ENCODE measurements at regions not wholly inside any gene's neighbourhood (a gene's known extent, or its start where the extent isn't known, plus 50 kb on each side); places are given as distances from the start of the nearest gene placed in this dataset.
"Not testable (repeated sequence)": the region's sequence is repeated elsewhere in the genome, so short reads cannot be mapped to it uniquely, and the experiment has no call there.

GRCh38 chr2:21841341-21841740 is 717.6 kb downstream of the TDRD15 start:
- DNase-seq (ENCODE audit: low read depth): no peak

- DNase-seq (ENCODE audit: low read depth): not testable (repeated sequence)
Measured at GRCh38 chr2:21850367-21850766, 726.6 kb downstream of the TDRD15 start.

GRCh38 chr2:21854938-21855337 is 731.2 kb downstream of the TDRD15 start:
- DNase-seq (ENCODE audit: low read depth): no peak

DNA sequence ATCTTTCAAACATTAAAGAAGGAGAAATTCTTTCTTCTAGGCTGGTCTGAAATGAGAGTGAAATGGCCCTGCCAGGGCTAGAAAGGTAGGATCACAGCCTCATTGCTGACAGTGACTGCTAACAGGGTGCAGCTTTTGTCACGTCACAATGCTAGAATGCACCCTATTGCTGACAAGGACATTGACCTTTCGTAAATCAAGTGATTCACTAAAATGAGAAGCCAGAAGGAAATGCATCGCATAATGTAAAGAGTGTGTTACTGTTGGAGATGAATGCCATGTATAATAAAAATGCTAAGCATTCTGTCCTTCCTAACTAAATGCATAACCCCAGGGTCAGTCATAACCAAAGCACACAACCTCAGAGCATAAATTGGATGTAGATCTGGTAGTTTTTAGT is 732.9 kb downstream of the TDRD15 start:
- DNase-seq (ENCODE audit: low read depth): no peak

- DNase-seq (ENCODE audit: low read depth): no peak
Measured at GRCh38 chr2:21860907-21861306, 737.1 kb downstream of the TDRD15 start.

DNA sequence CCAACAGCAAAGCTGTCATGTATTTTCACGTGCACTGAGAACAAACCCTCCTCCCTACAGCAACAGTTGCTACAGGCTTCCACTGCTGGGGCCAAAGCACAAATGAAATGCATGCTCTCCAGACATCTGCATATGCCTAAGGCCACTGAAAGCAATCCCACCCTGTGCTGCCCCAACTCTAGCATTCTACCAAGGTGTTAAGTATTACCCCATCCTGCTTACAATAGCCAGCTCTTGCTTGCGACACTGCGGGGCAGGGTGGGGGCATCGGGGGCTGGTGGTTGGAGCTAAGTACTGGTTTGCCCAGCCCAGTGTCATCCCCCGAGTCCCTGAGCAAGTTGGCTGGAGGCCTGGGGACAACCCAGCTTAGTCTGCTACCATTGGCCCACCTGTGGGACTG is 742.5 kb downstream of the TDRD15 start:
- DNase-seq (ENCODE audit: low read depth): no peak

DNA sequence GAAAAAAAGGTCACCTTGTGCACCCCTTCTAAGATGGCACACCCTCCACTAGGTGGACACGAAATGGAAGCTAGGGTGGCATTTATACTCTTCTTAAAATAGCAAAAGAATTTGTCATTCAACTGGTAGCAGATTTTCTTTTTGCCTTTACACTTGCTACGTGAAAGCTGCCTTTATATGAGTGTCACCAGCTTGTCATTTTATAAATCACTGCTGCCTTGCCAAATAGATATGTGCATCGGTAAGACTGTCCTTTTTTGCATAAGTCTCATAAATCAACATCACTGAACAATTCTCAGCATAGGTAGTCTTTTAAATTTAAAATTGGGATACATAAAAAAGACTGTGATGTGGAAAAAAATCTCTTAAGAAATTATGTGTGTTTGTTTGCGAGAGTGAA is 764.1 kb downstream of the TDRD15 start:
- DNase-seq (ENCODE audit: low read depth): no peak

- DNase-seq (ENCODE audit: low read depth): no peak
Measured at GRCh38 chr2:21890041-21890440, 766.3 kb downstream of the TDRD15 start.

- DNase-seq (ENCODE audit: low read depth): no peak
Measured at GRCh38 chr2:21890716-21891115, 766.9 kb downstream of the TDRD15 start.

GRCh38 chr2:21891191-21891590 is 767.4 kb downstream of the TDRD15 start:
- DNase-seq (ENCODE audit: low read depth): no peak

DNA sequence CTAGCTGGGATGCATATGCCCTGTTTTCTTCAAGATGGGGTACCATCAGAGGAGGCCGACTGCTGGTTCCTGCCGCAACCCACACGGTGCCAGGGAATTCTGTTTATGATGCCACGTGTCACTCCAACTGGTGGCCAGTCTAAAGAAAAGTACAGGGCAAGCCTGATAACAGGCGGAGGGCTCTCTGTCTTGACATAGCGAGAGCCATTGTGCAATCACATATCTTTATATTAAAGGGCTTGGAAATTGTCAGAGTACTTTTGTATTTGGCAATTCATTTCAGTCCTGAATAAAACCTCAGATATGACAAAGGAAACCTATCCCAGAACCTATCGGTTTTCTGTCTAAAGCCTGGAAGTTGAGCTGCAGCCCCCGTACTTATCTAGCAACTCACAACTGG is 768.4 kb downstream of the TDRD15 start:
- DNase-seq (ENCODE audit: low read depth): no peak

DNA sequence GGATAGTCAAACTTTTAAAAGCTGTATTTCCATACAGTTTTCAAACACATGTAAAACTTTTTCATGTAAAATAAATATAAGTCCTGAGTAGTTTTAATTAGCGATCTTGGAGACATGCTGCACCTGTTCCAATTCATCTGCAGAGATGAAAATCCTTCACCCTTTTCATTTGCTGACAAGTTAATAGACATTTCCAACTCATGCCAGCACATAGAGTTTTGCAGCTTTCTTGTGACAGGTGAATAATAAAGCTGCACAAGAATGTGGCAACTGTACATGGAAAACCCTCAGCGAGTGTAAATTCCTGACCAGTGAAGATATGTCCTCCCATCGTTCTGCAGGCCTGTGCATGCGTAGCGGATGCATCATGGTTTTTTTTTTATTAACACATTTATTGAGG is 771.4 kb downstream of the TDRD15 start:
- no peak for DNase-seq (ENCODE audit: low read depth)

DNA sequence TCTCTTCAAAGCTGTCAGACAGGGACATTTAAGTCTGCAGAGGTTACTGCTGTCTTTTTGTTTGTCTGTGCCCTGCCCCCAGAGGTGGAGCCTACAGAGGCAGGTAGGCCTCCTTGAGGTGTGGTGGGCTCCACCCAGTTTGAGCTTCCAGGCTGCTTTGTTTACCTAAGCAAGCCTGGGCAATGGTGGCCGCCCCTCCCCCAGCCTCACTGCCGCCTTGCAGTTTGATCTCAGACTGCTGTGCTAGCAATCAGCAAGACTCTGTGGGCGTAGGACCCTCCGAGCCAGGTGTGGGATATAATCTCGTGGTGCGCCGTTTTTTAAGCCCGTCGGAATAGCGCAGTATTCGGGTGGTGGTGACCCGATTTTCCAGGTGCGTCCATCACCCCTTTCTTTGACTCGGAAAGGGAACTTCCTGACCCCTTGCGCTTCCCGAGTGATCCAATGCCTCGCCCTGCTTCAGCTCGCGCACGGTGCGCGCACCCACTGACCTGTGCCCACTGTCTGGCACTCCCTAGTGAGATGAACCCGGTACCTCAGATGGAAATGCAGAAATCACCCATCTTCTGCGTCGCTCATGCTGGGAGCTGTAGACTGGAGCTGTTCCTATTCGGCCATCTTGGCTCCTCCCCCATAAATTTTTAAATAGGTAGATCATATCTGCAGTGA is 785.1 kb downstream of the TDRD15 start:
- not testable (repeated sequence) for DNase-seq (ENCODE audit: low read depth)

DNA sequence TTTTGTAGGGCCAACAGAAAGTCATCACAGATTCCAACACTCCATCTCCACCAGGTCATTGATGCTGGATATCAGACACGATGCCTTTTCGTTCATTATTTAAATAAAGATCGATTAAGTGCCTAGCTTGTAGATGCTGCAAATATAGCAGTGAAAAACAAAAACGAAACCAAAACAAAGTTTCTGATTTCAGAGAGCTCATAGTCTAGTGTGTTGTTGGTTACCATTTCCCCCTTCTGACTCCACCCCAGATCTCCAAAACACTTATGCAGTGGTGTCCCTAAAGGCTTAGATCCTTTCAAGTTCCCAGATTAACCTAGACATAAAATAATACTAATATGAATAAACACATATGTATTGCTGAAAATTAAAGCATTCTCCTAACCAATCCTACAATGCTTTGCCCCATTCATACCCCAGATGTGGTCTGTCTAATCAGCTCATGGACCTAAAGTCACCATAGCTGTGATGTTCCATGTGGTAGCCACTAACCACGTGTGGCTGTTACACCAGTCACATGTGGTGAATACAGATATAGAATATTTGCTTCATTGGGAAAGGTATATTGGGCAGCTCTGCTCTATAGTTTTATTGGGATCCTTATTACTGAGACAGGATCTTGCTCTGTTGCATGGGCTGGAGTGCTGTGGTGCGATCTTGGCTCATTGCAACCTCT is 787.2 kb downstream of the TDRD15 start:
- no peak for DNase-seq (ENCODE audit: low read depth)

- no peak for DNase-seq (ENCODE audit: low read depth)
Measured at GRCh38 chr2:21912405-21912804, 788.6 kb downstream of the TDRD15 start.

DNA sequence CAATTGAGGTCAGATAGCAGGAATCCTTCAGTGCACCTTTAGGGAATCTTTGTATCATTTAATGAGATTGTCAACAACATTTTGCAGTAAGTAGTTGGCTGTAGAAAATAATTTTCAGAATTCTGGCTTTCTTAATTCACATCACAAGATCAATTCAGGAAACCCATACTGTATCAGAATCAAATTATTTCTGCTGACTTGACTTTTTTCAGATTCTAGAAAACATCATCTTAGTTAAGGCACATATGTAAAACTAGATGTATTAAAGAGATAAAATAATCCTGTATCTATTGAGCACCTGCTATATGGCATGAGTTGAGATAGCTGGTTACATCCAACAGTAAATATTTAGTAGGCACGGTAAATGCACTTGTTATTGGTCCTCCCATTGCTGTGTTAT is 791.4 kb downstream of the TDRD15 start:
- no peak for DNase-seq (ENCODE audit: low read depth)

GRCh38 chr2:21916934-21917522 is 793.3 kb downstream of the TDRD15 start:
- DNase-seq (ENCODE audit: low read depth): no peak

DNA sequence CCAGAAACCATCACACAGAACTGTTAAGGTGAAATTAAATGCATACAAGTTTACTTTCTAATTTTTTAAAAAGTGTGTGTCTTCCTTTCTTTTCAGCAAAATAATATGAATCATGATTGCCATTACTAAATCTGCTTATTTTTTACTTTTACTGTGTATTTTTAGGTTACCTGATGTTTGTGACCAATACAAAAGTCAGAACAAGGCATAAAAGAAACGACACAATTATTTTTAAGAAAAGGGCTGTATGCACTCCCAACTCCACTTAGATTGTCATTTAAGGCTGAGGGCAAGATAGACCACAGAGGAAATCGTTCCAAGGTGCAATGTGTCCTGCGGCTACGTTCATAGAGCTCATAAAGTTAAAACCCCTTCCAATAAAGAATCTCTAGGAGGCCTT is 797.0 kb downstream of the TDRD15 start:
- DNase-seq (ENCODE audit: low read depth): no peak

- no peak for DNase-seq (ENCODE audit: low read depth)
Measured at GRCh38 chr2:21924640-21925285, 801.0 kb downstream of the TDRD15 start.

DNA sequence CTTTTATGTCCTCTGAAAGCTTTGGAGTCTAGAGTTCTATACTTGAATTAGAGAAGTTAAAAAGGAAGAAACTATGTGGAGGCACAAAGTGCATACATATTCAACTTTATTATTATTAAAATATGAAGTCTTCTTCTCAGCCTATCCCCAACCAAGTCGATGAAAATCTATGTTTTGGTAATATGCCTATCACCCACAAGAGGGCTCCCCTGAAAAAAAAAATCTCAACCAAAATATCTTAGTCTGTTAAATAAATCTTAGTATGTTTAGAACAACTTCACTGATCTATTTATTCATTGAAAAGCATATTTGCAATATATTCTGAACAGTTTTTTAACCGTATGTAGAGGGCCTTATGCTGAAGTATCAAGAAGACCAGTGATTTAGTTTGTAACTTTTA is 804.5 kb downstream of the TDRD15 start:
- no peak for DNase-seq (ENCODE audit: low read depth)

DNA sequence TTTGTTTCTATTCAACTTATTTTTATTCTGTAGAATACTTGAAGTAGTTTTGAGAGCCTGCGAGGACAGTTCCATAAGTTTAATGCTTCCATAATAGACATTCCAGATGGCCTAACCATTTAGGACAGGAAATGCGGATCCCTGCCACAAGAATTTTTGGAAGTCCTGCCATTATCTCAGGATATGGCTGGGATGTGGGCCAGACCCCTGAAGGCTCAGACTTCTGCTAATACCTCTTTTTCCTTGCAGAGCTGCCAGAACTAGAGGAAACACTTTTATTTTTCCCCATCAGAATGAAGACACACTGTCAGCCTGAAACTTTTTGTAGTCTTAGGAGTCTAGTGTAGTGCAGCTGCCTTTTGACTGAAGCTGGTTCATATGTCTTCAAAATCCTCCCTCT is 806.5 kb downstream of the TDRD15 start:
- DNase-seq (ENCODE audit: low read depth): no peak

DNA sequence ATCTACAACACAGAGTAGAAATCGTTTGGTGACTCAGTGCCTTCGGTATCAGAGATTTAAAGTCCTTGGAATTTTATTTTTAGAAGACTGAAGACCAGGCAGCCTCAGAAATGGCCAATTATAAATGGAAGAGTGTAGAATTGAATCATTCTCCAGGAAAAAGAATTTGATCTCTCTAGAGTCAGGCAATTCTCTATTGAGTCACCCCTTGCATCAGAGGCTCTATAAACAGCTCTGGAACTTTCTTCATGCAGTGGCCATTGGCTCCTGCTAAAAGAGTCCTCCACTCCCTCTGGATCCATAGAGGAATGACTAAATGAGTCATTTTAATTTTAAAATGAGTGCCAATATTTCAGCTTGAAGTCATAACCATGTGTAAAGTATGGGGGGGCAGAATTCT is 816.2 kb downstream of the TDRD15 start:
- no peak for DNase-seq (ENCODE audit: low read depth)

GRCh38 chr2:21944536-21944935 is 820.8 kb downstream of the TDRD15 start:
- DNase-seq (ENCODE audit: low read depth): no peak
